GM13977 (cell line): ENCODE measurements at regions not wholly inside any gene's neighbourhood (a gene's known extent, or its start where the extent isn't known, plus 50 kb on each side); places are given as distances from the start of the nearest gene placed in this dataset.

Experiments used
- DNase-seq: peaks from one replicate; pipeline ENCODE4 v3.0.0; 2012; ENCODE audit warnings: low spot score
- CTCF ChIP-seq: IDR thresholded peaks from 2 replicates; pipeline ENCODE4 v1.5.1; 2012; ENCODE audit warnings: mild to moderate bottlenecking, control low read depth; ENCODE audit not compliant: insufficient read depth; ENCODE audit errors: extremely low read depth, missing control alignments
- in situ Hi-C: fragments of 300-500 bp; cut with MboI; formaldehyde crosslinking; loops from one replicate; pipeline ENCODE4 v1.12.0; 2022; ENCODE audit warnings: low sequenced_read_pairs, low pct_unique_long_range_greater_than_20kb, mixed read lengths, inconsistent platforms; ENCODE audit not compliant: unreplicated experiment

DNA sequence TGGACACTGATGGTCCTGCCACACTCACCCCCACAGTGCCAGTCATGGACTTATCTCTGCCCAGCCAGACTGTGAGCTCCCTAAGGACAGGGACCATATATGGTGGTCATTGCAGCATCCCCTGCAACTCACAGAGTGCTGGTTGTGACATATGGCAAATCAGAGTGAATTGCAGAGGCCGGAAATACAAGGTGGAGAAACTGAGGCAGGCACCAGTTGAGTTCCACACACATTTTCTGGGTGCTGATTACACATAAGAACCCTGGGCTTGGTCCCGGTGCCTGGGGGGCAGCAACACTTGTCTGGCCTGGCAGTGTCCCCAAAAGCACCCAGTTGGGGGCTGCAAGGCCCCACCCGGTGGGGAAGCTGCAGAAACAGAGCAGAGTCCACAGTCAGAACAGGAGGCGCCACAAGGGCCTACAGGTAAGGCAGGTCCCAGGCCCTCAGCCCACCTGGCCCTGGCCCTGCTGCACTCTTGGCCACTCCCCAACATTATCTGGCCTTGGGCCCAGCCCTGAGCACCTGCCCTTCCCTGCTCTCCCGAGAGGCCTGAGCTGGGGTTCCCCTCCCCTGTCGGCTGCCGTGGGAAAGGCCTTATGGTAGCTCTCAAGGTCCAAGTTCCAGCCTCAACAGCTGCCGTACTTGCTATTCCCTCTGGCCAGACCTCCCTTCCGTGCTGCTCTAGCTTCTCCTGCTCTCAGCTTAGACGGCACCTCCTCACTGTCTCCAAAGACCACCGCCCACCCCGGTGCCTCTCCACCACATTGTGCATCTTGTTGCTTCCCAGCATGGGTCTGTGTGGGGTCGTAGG is 140.8 kb upstream of the PTPN1 start:
- DNase-seq: no peak
- in situ Hi-C loops: no loop called here
- TF ChIP-seq CTCF: no peak

GRCh38 chr20:50370036-50370566 is 140.1 kb upstream of the PTPN1 start:
- in situ Hi-C loops: no loop called here
- no peak for DNase-seq
- no peak for TF ChIP-seq CTCF

DNA sequence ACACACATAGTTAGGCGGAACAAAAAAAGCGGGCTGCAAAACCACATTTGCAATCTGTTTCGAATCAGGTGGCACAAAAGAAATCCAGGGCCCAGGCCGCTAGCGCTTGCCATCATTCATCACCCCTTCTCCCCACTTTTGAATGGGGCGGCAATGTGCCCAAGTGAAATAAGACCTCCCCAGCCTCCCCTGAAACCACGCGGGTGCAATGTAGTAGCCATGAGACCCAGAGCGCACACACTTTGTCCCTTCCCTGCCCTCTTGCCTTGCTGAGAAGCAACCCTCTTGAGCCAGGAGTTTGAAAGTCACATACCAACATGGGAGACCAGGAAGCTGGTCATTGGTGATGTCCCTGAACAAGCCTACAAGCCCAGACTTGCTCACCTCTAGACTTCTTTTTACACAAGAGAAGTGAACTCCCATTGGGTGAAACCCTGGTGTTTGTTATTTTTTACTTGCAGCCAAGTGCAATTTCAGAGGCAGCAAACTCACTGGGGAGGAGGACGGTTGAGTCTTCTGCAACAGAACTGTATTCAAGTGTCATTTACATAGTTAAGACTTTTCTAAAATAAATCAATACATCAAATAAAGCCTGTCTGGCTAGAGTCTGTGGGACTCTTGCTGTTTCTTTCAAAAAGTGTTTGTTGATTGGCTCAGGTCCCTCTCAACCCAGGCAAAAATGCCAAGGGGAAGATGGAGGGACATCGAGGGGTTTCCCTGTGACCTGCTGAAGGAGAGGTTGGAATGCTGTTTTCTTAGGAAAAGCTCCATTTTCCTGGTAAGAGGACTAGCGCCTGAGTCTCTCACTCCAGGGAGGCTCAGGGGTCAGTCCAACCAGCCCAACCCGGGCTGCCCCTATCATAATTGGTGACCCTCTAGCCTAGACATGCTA is 138.1 kb upstream of the PTPN1 start:
- no peak for DNase-seq
- no peak for TF ChIP-seq CTCF
- in situ Hi-C loops: no loop called here

DNA sequence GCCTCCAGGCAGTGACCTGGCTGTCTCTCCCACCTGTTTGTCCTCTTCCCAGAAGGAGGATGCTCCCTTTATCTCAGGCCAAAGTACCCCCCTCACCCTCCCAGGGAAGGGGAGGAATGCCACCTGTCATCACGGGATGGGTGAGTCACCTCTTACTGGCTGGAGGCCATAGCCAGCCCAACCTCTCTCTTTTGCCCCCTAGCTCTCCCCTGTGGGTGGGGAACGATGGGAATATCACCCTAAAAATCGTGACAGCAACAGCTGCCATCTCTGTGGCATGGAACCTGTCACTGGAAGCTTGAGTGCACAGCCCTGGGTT is 137.5 kb upstream of the PTPN1 start:
- in situ Hi-C loops: no loop called here
- DNase-seq: no peak
- no peak for TF ChIP-seq CTCF

DNA sequence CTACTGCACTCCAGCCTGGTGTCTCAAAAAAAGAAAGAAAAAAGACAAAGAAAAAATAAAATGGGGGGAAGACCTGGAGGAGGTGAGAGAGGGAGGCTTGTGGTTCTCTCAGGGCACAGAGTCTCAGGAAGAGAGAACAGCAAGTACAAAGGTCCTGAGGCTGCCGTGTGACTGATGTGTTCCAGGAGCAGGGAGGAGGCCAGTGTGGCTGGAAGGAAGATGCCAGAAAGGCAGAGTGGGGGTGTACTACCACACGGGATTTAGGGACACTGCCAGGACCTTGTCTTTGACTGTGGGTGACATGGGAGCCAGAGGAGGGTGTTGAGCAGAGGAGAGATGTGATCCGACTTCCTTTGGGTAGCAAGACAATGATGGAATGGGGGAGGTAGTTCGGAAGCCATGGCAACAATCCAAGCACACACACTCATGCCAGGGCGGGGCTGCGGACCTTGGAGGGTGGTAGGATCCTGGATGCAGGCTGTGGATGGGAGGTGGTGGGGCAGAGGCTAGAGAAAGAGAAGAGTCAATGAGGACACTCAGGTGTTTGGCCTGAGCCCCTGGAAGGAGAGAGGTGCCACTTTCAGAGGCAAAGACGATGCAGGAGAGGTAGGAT is 136.4 kb upstream of the PTPN1 start:
- in situ Hi-C loops: no loop called here
- DNase-seq: no peak
- TF ChIP-seq CTCF: no peak

DNA sequence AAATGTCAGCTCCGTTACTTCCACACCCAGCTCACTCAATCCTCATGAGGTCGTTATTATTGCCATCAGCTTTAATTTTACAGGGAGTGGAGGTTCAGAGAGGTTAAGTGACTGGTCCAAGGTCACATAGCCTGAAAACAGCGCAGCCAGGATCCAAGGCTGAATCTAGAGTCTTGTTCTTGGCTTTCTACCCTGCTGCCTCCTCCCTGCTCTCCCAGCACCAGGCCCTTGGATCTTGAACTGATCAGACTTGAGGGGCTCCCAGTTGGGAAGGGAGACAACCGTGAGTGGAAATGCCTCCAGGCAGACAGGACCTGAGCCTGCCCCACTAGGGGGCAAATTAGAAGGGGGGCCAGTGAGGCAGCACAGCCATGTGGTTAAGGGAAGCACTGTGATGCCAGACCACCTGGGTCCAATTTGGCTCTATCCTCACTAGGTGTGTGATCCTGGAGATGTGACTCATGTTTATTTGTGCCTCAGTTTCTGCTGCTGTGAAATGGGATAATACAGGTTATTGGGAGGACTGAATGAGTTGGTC is 135.6 kb upstream of the PTPN1 start:
- in situ Hi-C loops: no loop called here
- no peak for DNase-seq
- no peak for TF ChIP-seq CTCF
